ENCODE measurements at regions not wholly inside any gene's neighbourhood (a gene's known extent, or its start where the extent isn't known, plus 50 kb on each side); places are given as distances from the start of the nearest gene placed in this dataset.

GRCh38 chr14:84555493-84555892 lies 974.5 kb upstream of the FLRT2 start:
- no peak for DNase-seq
- no peaks in the 10 kb centered on the region for H3K4me1 ChIP-seq (ENCODE audit: control insufficient read depth in 5 of 5, insufficient read depth in 5 of 5, low read length in 5 of 5)
- no peak overlapping the region for H3K4me3 ChIP-seq
- H3K27me3 ChIP-seq (ENCODE audit: control insufficient read depth in 3 of 3, insufficient read depth in 3 of 3, low read length in 2 of 3), result no peaks in the 10 kb centered on the region
- no peak for ATAC-seq (ENCODE audit: insufficient read depth, low FRiP score)
- H3K9me3 ChIP-seq (ENCODE audit: control insufficient read depth in 4 of 4, insufficient read depth in 3 of 4, low read length in 3 of 4), result peaks cover 0 to 4% (median 0%) of the 10 kb centered on the region in 4 donors
- WGBS, 2 donors, result 68 to 77% methylated on average over 2 of the region's 2 CpGs
- no peaks in the 10 kb centered on the region for H3K36me3 ChIP-seq (ENCODE audit: control insufficient read depth in 4 of 4, insufficient read depth in 4 of 4, low read length in 4 of 4)
- H3K27ac ChIP-seq (ENCODE audit: low read depth in 1 of 2, low read length in 1 of 2), result no peak overlapping the region
- H3K9ac ChIP-seq (ENCODE audit: insufficient read depth in 1 of 2, low read length in 2 of 2), result no peak overlapping the region
- no peak for TF ChIP-seq CTCF (IDR thresholded peaks at IDR 0.05; ENCODE audit: control extremely low read depth, extremely low read depth)

DNA sequence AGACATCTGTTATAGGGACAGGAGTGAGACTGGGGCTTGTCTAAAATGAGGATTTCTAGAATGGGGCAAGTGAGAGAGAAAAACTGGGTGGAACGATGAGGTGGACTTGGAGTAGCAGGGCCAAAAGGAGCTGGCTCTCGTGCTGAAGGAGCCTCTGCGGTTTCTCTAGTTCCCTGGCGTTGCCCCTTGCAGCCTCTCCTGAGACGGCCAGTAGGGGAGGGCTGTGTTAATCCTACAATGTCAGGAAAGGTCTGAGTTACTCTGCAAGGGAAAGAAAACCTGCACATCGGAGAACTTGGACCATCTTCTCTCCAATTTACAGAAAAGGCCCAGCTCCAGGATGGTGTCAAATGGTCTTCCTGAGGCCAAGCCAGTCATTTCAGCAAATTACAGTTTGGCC lies 963.8 kb upstream of the FLRT2 start:
- H3K27me3 ChIP-seq (ENCODE audit: control insufficient read depth in 3 of 3, insufficient read depth in 3 of 3, low read length in 2 of 3), result no peaks in the 10 kb centered on the region
- no peak for TF ChIP-seq CTCF (IDR thresholded peaks at IDR 0.05; ENCODE audit: control extremely low read depth, extremely low read depth)

GRCh38 chr14:84575681-84576080 lies 954.3 kb upstream of the FLRT2 start:
- no peak for TF ChIP-seq CTCF (IDR thresholded peaks at IDR 0.05; ENCODE audit: control extremely low read depth, extremely low read depth)
- no peaks in the 10 kb centered on the region for H3K4me1 ChIP-seq (ENCODE audit: control insufficient read depth in 5 of 5, insufficient read depth in 5 of 5, low read length in 5 of 5)

More for the DNA sequence above, 963.8 kb upstream of the FLRT2 start:
- Histone ChIP-seq H3K9ac (ENCODE audit: insufficient read depth in 1 of 2, low read length in 2 of 2) (no peak overlapping the region), H3K36me3 (ENCODE audit: control insufficient read depth in 4 of 4, insufficient read depth in 4 of 4, low read length in 4 of 4) (no peaks in the 10 kb centered on the region), H3K4me1 (ENCODE audit: control insufficient read depth in 5 of 5, insufficient read depth in 5 of 5, low read length in 5 of 5) (no peaks in the 10 kb centered on the region), H3K27ac (ENCODE audit: low read depth in 1 of 2, low read length in 1 of 2) (no peak overlapping the region), H3K4me3 (no peak overlapping the region), H3K9me3 (ENCODE audit: control insufficient read depth in 4 of 4, insufficient read depth in 3 of 4, low read length in 3 of 4) (no peaks in the 10 kb centered on the region)
- no peak for DNase-seq
- 84 to 93% methylated on average over 6 of the region's 6 CpGs for WGBS, 2 donors
- no peak for ATAC-seq (ENCODE audit: insufficient read depth, low FRiP score)

GRCh38 chr14:84579292-84579691 lies 950.7 kb upstream of the FLRT2 start:
- H3K9ac ChIP-seq (ENCODE audit: insufficient read depth in 1 of 2, low read length in 2 of 2), result no peak overlapping the region
- 96 to 100% methylated on average over 3 of the region's 3 CpGs for WGBS, 2 donors
- no peaks in the 10 kb centered on the region for H3K27me3 ChIP-seq (ENCODE audit: control insufficient read depth in 3 of 3, insufficient read depth in 3 of 3, low read length in 2 of 3)
- DNase-seq (no peak), ATAC-seq (ENCODE audit: insufficient read depth, low FRiP score) (no peak)
- no peak for TF ChIP-seq CTCF (IDR thresholded peaks at IDR 0.05; ENCODE audit: control extremely low read depth, extremely low read depth)
- no peak overlapping the region for H3K4me3 ChIP-seq
- no peak overlapping the region for H3K27ac ChIP-seq (ENCODE audit: low read depth in 1 of 2, low read length in 1 of 2)
- no peaks in the 10 kb centered on the region for H3K9me3 ChIP-seq (ENCODE audit: control insufficient read depth in 4 of 4, insufficient read depth in 3 of 4, low read length in 3 of 4)
- H3K4me1 ChIP-seq (ENCODE audit: control insufficient read depth in 5 of 5, insufficient read depth in 5 of 5, low read length in 5 of 5), result no peaks in the 10 kb centered on the region
- no peaks in the 10 kb centered on the region for H3K36me3 ChIP-seq (ENCODE audit: control insufficient read depth in 4 of 4, insufficient read depth in 4 of 4, low read length in 4 of 4)

More at GRCh38 chr14:84575681-84576080, 954.3 kb upstream of the FLRT2 start:
- Histone ChIP-seq H3K9ac (ENCODE audit: insufficient read depth in 1 of 2, low read length in 2 of 2) (no peak overlapping the region), H3K36me3 (ENCODE audit: control insufficient read depth in 4 of 4, insufficient read depth in 4 of 4, low read length in 4 of 4) (no peaks in the 10 kb centered on the region), H3K4me3 (no peak overlapping the region), H3K27ac (ENCODE audit: low read depth in 1 of 2, low read length in 1 of 2) (no peak overlapping the region), H3K27me3 (ENCODE audit: control insufficient read depth in 3 of 3, insufficient read depth in 3 of 3, low read length in 2 of 3) (no peaks in the 10 kb centered on the region), H3K9me3 (ENCODE audit: control insufficient read depth in 4 of 4, insufficient read depth in 3 of 4, low read length in 3 of 4) (no peaks in the 10 kb centered on the region)
- DNase-seq, result no peak
- ATAC-seq (ENCODE audit: insufficient read depth, low FRiP score), result no peak
